Cardiac septum (tissue), 1 donor: ENCODE measurements at regions not wholly inside any gene's neighbourhood (a gene's known extent, or its start where the extent isn't known, plus 50 kb on each side); places are given as distances from the start of the nearest gene placed in this dataset.

Source experiments
- DNase-seq: peaks from one replicate; pipeline ENCODE4 v3.0.0-alpha.2; 2020; ENCODE audit warnings: low spot score
- intact Hi-C: fragments of 100-400 bp; cut with DNase I; formaldehyde crosslinking; loops from one replicate; pipeline ENCODE4 v1.14.0; 2022
- donor health status: DM: no; HTN: no; CAD: no.

DNA sequence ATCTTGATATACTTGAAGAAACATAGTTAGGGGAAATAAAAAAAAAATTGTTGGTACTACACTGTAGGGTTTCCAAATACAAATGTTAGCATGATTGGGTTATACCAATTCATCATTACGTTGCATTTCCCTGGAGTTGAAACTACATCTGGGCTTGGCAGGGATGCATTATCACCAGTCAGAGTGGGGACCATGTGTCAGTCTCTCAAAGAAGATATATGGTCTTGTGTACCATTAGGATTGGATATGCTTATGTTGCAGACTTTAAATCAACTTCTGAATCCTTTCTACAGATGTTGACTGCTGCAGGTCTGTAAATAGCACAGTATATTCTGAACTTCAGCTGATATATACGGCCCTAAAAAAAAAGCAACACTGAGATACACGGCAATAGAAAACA is 188.5 kb downstream of the SLIT2 start:
- intact Hi-C loops, result no loop called here
- DNase-seq, result no peak

DNA sequence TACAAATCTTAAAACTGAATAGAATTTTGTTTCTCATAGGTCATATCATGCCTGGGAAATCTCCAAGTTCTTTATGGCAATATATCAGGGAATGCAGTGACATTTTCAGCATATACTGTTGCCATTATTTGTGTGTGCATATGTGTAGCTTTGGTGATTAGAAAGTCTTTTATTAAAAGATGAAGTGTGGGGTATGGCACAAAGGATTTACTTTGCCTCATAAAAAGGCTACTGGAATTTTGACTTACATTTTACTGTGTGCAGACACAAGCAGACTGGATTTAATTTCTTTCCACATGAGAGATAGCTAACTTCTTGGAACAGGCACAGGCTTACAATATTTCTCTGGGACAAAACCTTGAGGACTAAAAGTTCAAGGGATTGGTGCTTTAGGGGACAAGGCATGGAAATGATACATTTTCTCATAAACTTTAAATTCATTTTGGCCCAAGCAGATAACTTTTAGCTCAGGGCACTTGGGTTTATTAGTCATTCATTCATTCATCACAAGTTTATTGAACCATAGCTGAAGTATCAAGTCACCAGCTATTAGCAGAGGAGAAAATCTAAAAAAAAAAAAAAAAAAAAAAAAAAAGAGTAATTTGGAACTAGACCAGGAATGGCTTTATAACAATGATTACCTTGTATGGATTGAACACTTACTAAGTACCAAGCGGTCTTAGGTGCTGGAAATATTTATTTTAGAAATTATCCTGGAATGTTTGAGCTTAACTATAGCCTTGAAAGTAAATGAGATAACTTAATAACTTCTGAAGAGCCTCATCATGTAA is 191.5 kb downstream of the SLIT2 start:
- no peak for DNase-seq
- intact Hi-C loops, result no loop called here

DNA sequence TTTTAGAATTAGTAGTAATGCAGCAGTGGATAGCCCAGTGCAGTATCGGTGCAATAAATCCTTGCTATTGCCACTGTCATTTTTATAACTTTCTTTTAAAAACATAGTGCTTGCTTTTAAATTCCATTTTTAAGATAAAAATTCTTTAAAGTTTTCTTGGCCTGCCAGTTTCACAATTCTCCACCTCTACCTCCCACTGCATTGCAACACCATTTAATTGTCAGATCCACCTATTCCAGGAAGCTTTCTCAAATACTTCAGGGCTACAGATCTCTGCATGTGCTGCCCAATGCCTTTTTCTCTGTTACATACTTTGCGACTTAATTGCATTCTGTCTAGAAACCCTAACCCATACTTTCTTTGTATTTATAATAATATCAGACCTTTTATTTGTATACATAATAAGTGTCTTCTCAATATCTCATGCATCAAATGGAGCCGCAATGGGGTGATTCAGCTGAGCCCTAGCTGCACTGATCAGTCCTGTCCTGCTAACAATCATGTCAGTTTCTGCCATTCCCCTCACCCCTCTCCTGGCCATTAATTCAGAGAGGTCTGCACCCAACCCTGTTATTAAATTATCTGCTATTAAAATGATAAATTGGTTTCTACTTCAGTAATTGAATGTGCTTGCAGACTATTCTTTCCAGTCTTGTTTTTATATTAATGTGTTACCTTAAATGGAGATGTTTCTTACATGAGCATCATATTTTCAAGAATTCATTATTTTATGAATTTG is 193.1 kb downstream of the SLIT2 start:
- intact Hi-C loops, result no loop called here
- DNase-seq, result no peak

DNA sequence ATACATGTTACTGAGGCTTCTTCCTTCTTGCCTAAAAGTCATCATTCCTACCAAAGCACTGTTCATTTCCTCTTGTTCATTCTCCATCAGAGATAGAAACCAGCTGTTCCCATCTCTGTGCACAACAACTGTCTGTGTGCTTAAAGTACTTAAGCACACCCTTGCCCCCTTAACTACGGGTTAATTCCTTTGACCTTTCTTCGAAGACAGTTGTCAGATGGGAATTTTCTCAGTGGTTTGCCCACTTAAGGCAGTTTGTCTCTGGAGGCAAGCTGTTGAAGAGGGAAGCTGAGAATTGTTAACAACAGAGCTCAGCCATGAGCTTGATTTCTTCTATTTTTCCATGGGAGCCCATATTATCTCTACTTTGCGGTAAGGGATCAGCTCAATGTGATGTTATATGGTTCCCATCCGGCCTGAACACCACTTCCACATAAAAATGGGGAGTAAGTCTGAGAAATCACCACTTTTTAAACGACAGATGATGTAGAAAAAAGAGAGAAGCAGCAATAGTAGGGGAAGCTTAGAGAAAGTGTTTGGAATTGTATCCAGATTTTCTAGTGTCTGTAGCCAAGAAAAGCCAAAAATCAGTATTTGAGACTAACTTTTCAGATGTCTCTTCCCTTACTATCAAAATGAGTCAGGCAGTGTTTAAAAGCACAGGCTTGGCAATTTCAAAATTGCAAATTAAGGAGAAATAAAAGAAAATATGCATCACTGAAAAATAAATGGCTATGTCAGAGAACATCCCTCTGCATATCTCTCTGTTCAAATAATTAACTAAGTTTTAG is 194.4 kb downstream of the SLIT2 start:
- no peak for DNase-seq
- intact Hi-C loops, result loop anchor here (1.0 kb wide), 1 partner anchor 14 kb away; no protein-coding TSS in a partner anchor

DNA sequence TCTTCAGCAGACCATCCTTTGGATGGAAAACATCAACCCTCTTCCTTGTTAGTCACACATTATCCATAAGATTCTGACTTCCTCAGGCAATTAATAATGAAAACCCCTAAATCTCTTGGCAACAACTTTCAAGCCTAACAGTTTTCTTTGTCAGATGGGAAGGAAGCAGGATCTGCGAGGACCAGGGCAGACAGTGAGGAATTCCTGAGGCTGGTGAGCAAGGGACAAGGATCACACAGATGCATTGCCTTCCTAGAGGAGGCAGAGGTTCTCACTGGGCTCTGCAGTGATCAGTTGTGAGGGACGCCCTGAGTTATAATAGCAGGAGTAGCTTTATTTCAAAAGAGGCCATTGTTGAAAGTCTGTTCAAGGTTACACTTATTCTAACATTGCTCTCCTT is 195.4 kb downstream of the SLIT2 start:
- DNase-seq, result no peak
- intact Hi-C loops, result no loop called here

DNA sequence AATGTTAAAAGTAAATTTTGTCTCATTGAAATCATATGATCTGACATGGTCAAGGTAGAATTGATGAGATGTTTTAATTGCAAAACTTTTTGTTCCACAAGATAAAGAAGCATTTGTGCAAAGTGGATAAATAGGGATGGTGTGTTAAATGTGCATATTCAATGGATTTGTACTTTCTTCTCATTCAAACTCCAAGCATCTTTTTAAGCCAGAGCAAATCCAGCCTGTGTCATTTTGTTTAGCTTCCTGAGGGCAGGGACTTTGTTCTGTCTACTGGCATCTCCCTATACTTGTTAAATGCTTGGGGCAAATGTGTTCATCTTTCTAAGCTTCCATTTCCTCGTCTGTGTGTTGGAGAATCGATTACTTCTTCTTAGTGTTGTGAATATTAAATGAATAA is 200.3 kb downstream of the SLIT2 start:
- intact Hi-C loops, result no loop called here
- DNase-seq, result no peak

DNA sequence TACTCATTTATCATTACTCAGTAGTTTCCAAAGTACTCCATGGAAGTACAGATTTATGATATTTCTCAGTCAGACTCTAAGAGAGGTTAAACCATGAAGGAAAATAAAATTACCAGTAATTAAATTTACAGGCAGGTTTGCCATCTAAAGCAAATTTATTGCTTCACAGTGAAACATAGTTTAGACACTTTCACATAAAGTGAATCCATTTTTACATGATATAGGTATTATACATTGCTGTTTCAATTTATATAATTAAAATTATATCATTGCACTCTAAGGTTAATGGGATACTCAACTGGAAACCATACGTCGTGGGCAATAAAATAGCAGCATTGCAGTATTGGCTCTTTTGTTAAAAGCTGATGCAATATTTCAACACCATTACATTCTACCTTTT is 202.8 kb downstream of the SLIT2 start:
- intact Hi-C loops, result no loop called here
- DNase-seq, result no peak

DNA sequence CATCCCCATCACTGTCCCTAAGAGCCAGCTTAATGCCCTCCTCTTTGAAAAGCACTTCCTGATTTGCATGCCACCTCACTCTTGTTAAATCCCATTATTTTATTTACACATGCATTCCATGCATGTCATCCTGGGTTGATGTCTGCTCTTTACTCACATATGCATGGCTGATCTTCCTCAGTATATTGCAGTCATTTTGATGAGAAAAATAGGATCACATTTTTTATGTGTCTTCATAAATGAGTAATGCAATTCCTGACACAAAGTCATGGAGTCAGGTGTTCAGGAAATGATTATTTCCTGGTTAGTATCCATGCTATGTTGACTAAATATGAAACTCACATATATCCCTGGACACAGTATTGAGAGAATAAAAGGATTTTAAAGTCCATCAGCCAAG is 204.7 kb downstream of the SLIT2 start:
- DNase-seq, result no peak
- intact Hi-C loops, result no loop called here

DNA sequence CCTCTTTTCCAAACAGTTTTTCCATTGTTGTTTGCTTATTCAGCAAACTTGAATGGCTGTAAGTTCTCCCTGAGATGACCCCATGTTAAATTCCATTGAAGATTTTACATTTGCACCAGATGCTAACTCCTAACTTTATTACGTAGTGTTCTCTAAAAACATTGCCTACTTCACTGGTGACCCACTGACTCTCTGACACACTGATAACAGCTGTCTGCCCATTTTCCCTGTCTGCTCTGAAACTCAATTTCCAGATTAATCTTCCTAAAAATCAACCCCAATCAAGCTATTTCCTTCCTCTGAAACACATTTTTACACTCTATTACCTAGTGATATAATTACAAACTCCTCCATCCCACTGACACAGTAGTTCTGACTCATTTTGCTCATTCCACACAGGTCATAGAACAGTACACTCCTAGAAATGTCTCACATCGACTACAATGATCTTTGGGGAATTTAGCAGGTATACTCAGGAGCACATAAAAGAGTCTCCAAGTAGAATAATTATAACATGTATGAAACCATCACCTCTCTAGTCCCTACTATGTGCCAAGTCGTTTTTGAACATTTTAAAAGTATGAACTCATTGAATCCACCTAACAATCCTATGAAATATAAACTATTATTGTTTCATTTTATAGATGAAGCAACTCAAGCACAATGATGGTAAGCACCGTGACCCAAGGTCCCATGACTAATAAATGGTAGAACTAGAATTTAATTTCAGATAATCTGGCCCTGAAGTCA is 210.9 kb downstream of the SLIT2 start:
- no peak for DNase-seq
- intact Hi-C loops, result no loop called here

DNA sequence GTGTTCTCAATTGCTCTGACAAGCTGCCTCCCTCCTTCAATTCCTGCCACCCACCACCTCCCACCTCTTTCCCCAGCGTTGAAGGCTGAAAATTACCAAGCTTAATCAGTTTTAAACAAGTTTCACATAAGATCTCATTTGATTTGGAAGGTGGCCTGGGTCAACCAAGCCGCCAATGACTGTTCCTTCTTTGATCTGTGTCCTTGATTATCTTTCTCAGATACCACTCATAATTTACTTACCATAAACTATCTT is 211.4 kb downstream of the SLIT2 start:
- intact Hi-C loops, result no loop called here

DNA sequence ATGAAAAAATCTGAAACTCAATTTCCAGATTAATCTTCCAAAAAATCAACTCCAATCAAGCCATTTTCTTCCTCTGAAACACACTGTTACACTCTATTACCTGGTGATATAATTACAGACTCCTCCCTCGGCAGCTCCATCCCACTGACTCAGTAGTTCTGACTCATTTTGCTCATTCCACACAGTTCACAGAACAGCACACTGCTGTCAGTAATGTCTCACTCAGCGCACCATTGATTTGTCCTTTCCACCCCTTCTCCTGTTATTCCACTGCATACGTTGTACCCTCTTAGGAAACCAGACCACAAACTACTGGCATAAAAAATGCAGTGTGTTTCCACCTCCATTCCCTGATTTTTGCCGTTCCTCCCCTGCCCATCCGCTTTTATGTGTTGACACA is 212.7 kb downstream of the SLIT2 start:
- DNase-seq, result no peak
- intact Hi-C loops, result no loop called here

More for the DNA sequence above, 211.4 kb downstream of the SLIT2 start:
- DNase-seq, result no peak

DNA sequence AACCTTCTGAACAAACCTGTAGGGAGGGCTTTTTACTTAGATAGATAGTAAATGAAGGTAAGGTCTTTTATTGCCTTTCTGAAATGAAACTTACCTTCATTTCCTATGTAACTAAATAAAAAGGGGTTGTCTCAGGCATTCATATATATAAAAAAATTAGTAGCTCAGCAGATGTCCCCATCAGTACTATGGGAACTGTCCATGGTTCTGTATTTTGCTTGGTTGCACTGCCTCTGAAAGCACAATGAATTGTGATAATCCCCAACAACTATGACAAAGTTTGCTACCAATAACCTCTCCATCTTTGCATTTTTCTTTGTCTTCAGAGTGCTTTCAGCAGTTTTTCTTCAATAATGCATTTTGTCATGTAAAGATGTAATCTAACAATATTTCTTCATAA is 222.4 kb downstream of the SLIT2 start:
- no peak for DNase-seq
- intact Hi-C loops, result no loop called here

DNA sequence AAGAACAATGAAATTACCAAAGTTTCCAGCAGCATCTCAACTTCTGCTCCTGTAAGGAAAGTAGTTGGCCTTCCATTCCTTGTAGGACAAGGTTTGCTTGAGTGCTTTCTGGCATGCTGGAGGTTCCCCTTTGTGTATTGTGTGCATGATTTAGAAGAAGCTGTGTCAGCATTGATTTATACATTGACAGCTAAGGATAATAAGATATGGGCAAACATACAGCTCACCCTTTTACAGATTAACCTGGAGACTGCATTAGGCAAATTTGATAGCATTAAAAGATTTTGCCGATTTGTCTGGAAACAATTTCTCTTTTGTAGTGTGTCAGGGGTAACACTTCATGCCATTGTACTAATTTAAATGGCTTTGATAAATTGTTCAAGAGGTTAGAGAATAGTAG is 221.8 kb upstream of the PACRGL start:
- DNase-seq, result no peak
- intact Hi-C loops, result no loop called here

DNA sequence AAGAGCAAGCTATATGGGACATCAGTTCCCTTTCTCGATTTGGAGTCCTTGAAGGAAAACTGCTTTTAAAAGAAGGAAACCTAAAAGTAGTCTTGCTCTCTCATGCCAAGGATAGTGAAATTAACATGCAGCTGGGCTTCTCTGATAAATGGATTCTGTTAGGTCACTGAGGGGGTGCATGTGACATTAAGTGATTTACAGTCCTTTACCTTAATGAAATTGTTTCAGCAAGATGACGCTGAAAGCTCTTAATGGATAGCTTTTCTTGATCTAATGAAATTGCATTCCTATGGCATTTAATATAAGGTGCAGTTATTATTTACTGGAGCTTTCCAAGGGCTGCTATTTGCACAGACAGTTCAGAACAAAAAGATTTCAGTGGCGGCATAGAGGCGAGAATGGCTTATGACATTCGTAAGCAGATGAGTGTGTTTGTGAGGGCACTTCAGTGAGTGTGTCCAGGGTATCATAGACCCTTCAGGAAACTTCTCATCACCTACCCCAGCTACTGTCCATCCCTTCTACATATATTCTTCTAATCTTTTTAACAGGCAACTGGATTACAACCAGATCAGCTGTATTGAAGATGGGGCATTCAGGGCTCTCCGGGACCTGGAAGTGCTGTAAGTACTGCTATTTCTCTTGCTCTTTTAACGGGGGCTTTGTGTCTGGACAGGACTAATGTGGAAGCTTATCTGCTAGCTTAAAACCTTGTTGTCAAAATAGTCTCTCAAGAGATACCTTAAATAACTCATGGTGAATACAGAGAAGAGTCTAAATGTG is 219.9 kb upstream of the PACRGL start:
- no peak for DNase-seq
- intact Hi-C loops, result no loop called here

DNA sequence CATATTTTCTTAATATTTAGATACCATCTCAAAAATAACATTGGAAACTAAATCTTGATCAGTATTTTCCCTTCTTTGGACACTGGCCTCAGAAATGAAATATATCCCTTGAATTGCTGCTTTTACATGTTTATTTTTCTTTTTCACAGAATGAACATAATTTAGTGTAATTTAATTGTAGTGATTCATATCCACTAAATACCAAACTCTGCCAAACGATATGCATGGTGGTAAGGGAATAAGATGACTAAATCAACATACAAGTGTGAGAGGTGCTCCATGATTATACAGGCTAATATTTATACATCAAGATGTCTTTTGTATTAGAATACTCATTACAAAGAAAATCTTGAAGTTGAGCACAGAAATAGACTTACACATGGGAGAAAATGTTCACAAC is 216.8 kb upstream of the PACRGL start:
- intact Hi-C loops, result no loop called here

DNA sequence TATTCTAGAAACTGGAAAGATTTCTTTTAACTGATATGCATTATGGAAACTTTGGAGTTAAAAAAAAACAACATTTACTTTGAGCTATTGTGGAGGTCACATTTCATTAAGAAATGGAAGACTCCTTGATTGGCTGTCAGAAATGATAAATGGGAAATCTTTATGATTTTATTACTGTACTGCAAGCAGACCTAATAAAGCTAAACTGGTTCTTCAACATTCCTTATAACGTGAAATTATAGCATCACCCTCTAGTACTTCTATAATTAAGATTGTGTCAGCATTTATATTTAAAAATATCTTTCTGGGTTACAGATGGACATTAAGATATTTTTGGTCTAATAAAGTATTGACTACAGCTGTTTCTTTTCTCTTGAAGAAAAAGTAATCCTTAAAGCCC is 213.8 kb upstream of the PACRGL start:
- no peak for DNase-seq
- intact Hi-C loops, result no loop called here

More for the DNA sequence above, 216.8 kb upstream of the PACRGL start:
- DNase-seq, result no peak

DNA sequence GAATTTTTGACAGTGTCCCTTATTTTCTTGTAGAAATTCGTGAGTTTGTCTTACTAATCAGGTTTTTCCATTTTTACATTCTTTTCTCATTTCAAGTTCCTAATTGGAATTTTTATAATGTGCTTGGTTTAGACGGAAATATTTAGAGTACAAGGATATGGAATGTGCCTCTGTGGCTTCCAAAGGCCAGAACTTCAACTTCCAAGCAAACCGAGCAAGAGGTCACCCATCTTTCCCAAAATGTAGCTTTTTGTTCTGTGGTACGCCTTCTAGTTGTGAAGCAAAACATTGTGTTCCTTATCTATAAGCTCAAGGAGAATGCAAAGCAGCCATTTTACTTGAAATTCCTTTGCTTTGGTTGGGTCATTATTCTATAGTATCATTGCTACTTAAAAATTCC is 212.8 kb upstream of the PACRGL start:
- DNase-seq, result no peak
- intact Hi-C loops, result no loop called here

DNA sequence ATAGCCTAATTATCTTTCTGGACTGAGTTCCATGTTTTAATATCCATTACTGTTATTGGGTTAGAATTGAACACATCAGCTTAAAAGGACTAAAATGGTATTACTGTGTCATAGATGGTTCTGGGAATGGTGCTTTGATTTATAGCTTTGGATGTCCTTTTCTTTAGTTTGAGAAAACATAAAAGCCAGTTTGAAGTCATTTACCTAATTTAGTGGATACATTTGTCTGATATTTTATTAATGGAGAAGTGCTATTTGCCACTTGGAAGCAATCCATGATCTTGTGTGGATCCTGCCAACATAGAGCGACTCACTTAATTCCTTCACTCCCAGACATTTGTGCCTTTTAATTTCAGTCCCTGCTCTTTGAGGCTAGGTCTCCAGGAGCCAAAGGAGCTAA is 212.4 kb upstream of the PACRGL start:
- intact Hi-C loops, result no loop called here
- DNase-seq, result no peak

DNA sequence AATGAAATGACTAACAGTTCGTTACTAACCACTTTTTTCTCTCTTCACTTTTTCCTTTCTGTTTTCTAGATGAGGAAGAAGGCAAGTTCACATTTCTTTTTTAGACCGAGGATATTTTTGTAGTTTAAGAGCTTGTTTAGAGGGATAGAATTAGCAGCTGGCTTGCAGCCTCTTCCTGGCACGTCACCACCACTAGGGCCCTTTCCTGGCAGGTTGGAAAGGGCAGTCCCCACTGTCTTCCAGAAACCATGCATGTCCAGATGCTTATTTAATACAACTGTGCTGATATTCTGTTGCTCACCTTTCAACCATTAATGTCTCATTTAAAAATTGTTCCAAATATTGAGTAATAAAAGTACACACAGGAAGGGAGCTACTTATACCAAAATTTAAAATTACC is 209.5 kb upstream of the PACRGL start:
- no peak for DNase-seq

More for the DNA sequence above, 209.5 kb upstream of the PACRGL start:
- intact Hi-C loops, result no loop called here
